Spinal cord (tissue), 1 donor: ENCODE measurements at regions not wholly inside any gene's neighbourhood (a gene's known extent, or its start where the extent isn't known, plus 50 kb on each side); places are given as distances from the start of the nearest gene placed in this dataset. TPM values are rescaled to one million over a fixed set of nuclear protein-coding genes. Genes with fewer than 3 reads are reported as not detected.

ENCODE experiments used
- small RNA-seq: library from RNA; depleted of rRNA; stranded (forward); fragments of <200 nt; gene quantifications from one replicate; pipeline ENCODE3, GENCODE V24; 2014; ENCODE audit warnings: low replicate concordance

Small RNA genes in the stretch of these regions (small RNA-seq; reads per million reads assigned to genes)
- not detected for gene AC093303.1
